HG02943 (cell line): ENCODE measurements at regions not wholly inside any gene's neighbourhood (a gene's known extent, or its start where the extent isn't known, plus 50 kb on each side); places are given as distances from the start of the nearest gene placed in this dataset.
"Not testable (repeated sequence)": the region's sequence is repeated elsewhere in the genome, so short reads cannot be mapped to it uniquely, and the experiment has no call there.

Experiments
- ATAC-seq: cut with Tn5 transposase; IDR thresholded peaks from one replicate; pipeline ENCODE4 v1.9.1; 2021; ENCODE audit warnings: mild to moderate bottlenecking, low read depth, moderate library complexity; ENCODE audit not compliant: unreplicated experiment

DNA sequence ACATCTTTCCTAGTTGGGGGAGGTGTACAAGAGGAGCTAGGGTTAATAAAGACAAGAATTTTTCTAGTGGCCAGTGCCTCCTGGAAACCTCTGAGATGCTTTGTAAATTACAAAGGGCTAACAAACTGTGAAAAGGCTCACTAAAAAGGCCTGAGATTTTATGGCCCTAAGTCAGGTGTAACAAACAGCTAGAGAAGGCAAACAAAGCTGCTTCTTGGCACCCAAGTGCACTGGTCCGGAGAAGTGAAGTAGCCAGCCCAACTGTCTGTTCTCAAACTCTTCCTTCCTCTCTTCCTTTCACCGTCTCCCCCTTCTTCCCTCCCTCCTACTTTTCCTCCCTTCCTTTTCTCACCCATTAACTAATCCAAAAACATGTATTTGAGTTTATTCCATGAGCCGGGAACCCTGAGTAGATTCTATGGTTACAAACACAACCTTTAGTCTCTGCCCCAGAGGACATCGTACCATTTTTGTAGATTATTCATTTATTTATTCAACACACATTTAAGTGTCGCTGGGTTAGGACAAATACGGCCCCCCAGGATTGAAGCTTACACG is 143.4 kb upstream of the PCGF5 start:
- no peak for ATAC-seq

DNA sequence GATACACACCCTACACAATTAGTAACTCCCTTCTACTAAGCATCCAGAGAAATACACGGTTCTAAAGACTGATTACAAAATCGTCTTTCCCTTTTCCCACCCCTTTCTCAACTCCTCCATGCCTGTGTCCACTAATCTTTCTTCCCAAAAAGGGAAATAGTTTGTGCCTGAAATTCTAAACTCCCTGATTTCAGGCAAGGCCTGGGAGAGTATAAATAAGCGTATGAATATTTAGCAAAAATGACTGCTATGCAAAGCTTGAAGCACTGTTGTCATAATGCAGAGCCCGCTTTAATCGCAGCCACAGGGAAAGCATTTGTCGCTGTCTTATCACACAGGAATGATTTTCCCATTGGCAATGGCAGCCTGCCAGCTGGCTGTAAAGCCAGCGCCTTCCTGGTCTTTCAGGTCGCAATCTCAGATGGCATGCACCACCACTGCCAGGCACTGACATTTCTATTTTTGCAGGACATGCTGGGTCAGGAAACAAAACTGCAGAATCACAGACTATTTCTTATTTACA is 142.9 kb upstream of the PCGF5 start:
- no peak for ATAC-seq

DNA sequence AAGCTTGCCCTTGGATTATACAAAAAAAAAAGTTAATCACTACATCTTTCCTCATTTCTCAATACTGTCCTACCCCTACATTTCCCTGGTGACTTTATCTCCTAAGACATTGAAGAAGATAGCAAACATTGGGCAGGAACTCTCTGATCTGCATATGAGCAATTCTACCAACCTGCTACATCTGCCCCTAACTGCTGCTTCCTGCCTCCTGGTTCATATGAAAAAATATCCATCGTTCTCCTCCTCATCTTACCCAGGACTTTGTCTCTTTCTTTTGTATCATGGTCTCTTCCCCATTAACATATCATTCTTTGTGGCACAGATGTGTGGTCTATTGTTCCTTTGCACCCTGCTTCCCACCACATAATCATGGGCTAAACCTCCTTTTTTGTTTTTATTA is 139.7 kb upstream of the PCGF5 start:
- no peak for ATAC-seq

DNA sequence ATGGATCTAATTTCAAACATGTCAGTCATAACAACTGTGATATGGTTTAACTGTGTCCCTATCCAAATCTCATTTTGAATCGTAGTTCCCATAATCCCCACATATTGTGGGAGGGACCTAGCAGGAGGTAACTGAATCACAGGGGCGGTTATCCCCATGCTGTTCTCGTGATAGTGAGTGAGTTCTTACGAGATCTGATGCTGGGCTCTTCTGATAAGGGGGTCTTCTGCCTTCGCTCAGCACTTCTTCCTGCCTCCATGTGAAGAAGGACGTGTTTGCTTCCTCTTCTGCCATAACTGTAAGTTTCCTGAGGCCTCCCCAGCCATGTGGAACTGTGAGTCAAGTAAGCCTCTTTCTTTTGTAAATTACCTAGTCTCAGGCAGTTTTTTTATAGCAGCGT is 138.0 kb upstream of the PCGF5 start:
- ATAC-seq, result no peak

DNA sequence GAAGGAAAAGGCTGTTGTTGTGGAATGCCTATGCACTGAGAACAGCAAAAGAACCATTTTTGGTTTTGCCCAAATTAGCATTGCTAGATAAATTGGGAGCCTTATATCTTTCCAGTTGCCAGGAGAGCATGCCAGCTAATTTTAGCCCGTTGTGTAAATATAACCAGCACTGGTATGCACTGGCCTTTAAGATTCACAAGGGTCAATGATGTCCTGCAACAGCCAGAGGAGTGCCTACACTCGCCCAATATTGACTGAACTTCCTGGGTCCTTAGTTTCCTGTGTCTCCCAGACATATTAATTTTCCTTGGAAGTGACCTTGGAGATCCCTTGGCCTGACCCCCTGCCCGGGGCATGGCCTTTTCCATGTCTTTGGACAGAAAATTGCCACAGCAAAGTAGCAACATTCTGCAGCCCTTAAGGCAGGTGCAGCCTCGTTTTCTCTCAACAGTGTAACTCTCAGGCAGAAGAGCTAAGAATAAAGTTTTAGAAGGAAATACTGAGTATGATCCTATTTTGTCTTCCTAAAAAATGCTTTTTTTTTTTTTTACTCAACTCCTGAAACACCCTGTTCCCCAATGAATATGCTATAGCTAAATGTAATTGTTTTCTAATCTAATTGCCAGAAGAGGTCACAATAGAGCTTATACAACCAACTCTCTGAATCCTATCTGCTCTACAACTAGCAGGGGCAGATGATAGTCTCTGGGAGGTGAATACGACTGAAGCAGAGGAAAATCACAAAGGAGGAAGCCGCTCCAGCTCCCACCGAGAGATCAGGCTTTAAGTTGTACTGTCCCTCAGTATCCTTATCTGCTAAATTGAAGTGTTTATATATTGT is 131.9 kb upstream of the PCGF5 start:
- ATAC-seq, result no peak

DNA sequence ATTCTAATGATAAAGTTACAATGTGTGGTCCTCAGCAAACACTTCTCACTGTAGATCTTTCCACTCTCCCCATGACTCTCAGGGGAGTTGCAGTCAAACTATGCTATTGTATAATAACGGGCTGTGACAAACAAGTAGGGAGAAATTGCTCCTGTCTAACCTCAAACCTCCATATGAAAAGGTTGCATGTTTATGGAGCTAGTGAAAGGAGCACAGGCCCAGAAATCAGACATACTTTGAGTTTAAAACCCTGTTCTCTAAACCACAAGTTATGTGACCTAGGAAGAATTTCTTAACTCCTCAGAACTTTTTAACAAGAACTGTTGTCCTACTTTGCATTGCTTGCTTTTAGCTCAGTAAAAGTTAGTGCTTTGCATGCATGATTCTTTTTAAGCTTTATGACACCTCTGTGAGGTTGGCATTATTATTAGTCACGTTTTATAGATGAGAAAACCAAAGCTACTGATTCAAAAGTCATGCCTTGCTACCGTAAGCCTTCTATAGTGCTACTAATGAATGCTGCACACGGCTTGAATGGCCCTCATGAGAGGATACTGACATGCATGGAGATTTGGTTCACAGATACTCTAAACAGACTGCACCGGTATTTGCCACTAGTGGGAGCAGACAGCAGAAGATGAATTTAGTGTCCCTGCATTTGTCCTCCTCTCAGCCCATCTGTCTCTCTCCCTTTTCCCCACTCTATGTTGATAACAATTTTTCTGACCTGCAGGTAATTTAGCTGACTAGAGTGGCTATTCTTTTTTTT is 129.5 kb upstream of the PCGF5 start:
- no peak for ATAC-seq

DNA sequence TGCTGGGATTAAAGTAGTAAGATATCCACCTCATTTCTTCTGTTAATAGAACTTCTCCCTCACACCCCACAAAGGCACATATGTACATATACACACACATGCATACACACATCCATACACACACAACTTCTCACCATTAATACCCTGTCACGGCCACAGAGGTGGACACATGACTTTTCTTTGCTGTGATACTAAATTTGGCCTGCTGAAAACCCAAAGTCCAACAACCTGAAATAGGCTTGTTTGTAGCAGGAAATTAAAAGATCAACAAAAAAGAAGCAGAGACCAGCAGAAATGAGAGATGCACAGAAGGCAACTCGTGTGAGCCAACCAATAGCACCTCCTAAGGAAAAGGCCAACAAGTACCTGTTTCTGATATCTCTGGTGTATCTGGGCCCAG is 128.7 kb upstream of the PCGF5 start:
- no peak for ATAC-seq

DNA sequence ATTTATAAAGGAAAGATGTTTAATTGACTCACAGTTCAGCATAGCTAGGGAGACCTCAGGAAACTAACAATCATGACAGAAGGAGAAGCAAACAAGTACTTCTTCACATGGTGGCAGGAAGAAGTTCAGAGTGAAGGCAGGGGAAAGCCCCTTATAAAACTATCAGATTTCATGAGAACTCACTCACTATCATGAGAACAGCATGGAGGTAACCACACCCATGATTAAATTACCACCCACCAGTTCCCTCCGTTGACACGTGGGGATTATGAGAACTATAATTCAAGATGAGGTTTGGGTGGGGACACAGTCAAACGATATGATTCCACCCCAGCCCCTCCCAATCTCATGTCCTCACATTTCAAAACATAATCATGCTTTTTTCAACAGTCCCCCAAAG is 124.2 kb upstream of the PCGF5 start:
- ATAC-seq, result no peak

DNA sequence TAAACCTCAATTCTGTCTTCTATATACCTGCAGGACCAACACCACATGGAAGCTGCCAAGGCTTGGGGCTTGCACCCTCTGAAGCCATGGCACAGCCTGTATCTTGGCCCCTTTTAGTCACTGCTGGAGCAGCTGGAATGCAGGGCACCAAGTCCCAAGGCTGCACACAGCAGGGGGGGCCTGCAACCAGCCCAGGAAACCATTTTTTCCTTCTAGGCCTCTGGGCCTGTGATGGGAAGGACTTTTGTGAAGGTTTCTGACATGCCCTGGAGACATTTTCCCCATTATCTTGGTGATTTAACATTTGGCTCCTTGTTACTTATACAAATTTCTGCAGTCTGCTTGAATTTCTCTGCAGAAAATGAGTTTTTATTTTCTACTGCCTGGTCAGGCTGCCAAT is 123.2 kb upstream of the PCGF5 start:
- no peak for ATAC-seq

DNA sequence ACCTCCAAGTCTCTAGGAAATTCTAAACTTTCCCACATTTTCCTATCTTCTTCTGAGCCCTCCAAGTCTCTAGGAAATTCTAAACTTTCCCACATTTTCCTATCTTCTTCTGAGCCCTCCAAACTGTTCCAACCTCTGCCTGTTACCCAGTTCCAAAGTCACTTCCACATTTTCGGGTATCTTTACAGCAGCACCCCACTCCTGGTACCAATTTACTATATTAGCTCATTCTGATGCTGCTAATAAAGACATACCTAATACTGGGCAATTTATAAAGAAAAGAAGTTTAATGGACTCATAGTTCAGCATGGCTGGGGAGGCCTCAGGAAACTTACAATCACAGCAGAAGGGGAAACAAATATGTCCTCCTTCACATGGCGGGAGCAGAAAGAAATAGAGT is 122.4 kb upstream of the PCGF5 start:
- not testable (repeated sequence) for ATAC-seq

DNA sequence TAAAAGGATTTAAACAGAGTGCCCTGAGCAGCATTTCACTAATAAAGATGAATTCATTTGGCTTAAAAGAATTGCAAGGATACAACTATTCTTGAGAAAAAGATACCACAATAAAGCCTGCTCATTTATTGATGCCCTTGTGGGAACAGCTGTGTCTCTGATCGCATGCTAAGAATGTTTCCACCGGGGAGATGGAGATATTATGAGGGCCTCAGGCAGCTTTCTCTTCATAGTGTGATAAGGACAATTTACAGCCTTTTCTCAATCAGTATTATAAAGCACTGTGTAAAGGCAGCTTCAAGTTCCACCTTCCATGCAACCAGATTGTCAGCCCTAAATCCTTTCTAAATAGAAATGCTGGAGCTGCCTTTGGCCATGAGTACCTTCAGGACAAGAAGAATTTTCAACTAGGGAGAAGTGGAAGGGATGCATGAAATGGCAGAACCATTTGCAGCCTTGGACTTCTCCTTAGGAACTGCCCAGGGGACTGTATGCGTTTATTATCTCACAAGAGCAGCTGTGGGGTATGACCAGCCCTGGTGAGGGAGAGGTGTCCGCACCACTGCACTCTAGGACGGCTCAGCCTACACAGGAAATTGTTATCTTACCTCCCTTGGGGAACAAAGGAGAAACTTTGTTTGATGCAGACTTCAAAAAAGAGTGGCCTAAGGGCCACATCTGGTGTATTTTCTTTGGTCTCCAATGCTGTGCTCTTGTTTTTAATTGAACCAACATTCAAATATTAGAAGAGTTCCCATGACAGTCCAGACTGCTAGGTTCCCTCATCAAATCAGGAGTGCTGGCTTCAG is 116.9 kb upstream of the PCGF5 start:
- ATAC-seq, result no peak

DNA sequence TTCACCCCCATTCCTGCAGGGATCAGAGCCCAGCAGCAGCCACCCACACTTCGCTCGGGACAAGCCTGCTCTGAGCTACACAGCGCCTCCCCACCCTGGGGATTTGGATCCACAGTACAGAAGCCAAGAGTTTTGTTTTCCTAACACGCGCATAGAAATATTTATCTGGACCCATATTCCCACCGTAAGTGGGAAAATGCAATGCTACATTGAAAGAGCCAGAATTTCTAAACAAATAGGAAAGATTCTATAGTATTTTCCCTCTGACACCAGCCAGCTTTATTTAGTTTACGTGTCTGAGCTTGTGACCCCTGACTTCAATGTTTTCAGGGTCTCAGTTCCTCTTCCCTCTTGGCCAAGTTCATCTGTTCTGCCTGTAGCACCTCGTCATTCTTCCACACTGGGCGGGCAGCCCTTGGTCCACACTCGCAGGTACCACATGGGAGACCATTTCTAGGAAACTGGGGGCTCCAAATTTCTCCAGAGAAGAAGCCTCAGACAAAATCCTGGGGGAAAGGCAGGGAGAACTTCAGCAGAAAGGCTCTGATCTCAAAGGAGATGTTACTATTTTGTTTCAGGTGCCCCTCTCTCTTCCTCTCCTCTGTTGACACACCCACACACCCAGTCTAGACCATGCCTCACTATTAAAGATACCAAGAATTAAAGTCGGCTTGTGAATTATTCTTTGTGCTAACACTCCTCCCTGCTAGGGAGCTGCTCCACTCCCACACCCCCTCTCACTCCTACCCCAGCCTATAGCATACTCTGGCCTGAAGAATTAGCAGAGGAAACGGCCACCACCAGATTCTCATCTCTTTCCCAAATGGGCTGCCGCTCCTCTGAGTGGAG is 116.0 kb upstream of the PCGF5 start:
- ATAC-seq, result no peak

DNA sequence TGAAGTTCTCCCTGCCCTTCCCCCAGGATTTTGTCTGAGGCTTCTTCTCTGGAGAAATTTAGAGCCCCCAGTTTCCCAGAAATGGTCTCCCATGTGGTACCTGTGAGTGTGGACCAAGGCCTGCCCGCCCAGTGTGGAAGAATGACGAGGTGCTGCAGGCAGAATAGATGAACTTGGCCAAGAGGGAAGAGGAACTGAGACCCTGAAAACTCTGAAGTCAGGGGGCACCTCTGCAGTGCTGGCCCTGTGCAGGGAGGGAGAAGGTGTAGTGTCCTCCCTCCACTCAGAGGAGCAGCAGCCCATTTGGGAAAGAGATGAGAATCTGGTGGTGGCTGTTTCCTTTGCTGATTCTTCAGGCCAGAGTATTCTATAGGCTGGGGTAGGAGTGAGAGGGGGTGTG is 115.2 kb upstream of the PCGF5 start:
- ATAC-seq, result no peak

DNA sequence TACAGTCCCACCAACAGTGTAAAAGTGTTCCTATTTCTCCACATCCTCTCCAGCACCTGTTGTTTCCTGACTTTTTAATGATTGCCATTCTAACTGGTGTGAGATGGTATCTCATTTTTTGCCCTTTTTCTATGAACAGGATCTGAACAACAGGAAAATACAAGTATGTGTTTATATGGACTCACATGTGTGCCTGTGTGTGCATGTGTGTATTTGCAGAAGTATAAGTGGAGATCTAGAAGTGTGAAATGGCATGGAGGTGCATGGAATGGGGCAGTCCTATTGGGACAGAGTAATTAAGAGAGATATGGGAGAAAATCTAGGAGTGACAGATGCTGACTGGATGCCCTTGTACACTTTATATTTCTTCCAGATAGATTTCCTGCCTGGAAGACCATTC is 111.6 kb upstream of the PCGF5 start:
- no peak for ATAC-seq

DNA sequence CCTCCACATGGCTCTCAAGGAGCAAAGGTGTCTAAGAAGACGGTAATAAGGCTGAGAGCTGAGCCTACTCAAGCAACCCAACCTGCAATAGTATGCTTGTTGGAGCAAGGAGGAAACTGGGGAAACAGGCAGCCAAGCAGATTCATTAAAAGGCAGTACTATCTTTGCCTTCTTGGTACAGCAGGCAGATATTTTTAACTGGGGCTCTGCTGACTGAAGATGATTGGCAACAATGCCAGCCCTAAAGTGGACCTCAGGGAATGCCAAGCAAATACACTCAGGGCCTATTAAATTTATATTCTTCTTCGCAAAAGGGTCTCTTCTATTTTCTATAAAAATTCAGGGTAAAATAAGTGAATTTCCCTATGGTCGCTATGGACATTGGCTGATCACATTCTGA is 109.4 kb upstream of the PCGF5 start:
- ATAC-seq, result no peak

DNA sequence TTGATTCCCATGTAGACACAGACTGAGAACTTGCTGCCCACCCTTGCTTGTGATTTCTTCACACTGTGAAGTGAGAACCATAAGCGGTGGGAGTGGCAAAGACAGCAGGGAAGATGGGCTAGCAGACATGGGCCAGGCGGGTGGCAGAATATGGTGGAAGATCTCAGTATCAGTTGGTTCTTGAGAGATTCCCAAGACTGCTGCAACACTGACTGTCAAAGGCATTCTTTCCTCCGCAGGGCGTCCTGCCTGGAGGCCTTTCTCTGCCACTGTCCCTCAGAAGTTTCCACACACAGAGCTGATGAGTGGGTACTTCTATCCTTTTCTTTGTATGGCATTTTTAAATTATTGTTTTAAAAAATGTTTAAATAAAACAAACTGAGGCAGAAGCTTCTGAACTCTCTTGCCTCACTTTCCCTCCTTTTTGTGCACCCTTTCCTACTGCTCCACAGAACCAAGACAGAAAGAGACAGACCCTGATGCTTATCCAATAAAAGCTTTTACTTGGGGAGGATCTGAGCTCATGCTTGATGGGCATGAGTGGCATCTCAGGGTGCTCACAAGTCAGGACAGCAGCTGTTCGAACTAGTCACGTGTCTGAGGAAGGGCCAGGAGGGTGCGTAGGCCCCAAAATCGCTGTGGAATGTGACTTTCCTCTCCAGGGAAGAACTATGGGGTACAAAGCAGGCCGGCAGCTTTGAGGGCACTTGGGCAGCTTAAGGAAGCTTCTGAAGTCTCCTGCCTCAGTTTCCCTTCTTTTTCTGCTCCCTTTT is 104.7 kb upstream of the PCGF5 start:
- no peak for ATAC-seq

DNA sequence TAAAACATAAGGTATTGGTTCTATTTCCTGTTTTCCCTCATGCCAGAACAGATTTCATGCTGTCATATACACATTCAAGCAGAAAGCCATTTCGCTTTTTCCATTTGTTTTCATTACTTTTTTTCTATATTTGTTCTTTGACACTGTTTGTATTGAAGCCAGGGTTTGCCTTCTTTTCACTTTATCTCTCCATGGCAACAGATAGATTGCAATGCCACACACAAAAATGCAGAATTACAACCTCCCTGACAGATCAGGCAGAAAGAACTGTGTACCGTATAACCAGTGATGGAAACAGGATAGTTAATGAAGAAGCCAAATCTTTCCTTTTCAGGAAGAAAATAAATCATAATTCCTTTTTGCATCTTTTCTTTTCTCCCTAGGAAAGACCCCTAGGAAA is 103.0 kb upstream of the PCGF5 start:
- no peak for ATAC-seq

DNA sequence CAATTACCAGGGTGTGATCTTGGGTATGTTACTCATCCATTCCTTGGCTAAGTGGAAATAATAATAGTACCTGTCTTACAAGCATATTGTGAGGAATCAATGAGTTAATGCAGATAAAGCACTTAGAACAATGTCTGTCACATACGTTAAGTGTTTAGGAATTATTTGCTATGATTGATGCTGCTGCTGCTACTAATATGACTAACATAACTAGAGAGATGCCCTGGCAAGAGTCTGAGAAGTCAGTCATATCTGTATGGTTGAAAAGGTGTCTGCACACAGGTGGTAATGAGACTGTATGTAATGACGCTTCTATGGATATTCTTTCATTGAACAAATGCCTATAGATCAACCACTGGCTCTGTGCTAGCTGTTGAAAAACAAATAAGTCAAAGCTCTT is 100.1 kb upstream of the PCGF5 start:
- no peak for ATAC-seq

DNA sequence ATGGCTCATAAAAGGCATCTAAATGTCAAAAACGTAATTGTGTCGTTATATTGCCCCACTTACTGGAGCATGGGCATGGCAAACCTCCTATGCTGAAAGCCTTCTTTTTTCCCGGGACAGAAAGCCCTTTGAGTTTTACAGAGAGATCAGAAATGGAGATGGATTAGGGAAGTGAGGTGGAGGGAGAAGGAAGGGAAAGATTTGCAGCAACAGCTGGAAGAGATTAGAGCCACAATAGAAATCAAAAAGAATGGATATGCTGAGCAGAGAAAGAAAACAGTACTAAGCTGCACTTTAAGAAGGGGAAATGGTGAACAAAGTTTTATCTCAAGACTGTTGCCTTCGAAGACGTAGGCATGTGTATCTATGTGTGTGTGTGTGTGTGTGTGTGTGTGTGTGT is 97.2 kb upstream of the PCGF5 start:
- ATAC-seq, result no peak
